ENCODE measurements at regions not wholly inside any gene's neighbourhood (a gene's known extent, or its start where the extent isn't known, plus 50 kb on each side); places are given as distances from the start of the nearest gene placed in this dataset.

- Histone ChIP-seq H3K27ac (peak overlapping the region in 3 of 5 donors; percentile 26 to 61 (median 38)), H3K27me3 (no peaks in the 10 kb centered on the region), H3K36me3 (no peaks in the 10 kb centered on the region), H3K9me3 (peaks cover 0 to 3% (median 0%) of the 10 kb centered on the region in 4 donors), H3K4me3 (no peak overlapping the region), H3K4me1 (peaks cover 0 to 10% (median 2%) of the 10 kb centered on the region in 4 donors)
- 60 to 70% (median 65%) methylated on average over 6 of the region's 6 CpGs for WGBS, 5 donors
- intact Hi-C loops (cut with DNase I; ENCODE audit: low total_unique reads), result loop anchor here (10.0 kb wide), 1 partner anchor 242 kb away; no protein-coding TSS in a partner anchor
- no peak for DNase-seq
- TF ChIP-seq POLR2A (IDR thresholded peaks at IDR 0.05), result no peak
Observed at GRCh38 chr9:95732802-95733688, 142.4 kb upstream of the ERCC6L2 start.

- intact Hi-C loops (cut with DNase I; ENCODE audit: low total_unique reads), result loop anchor here (10.0 kb wide), 1 partner anchor 243 kb away; no protein-coding TSS in a partner anchor
- Histone ChIP-seq H3K9me3 (peaks cover 0 to 3% (median 0%) of the 10 kb centered on the region in 4 donors), H3K27ac (peak overlapping the region in 3 of 5 donors; percentile 23 to 61 (median 38)), H3K4me3 (no peak overlapping the region), H3K36me3 (no peaks in the 10 kb centered on the region), H3K27me3 (no peaks in the 10 kb centered on the region), H3K4me1 (peaks cover 0 to 17% (median 2%) of the 10 kb centered on the region in 4 donors)
- WGBS, 5 donors, result 79 to 100% (median 81%) methylated on average over 3 of the region's 3 CpGs
- TF ChIP-seq CTCF (IDR thresholded peaks at IDR 0.05) (no peak), POLR2A (IDR thresholded peaks at IDR 0.05) (no peak), EP300 (IDR thresholded peaks at IDR 0.05) (no peak), POLR2AphosphoS5 (IDR thresholded peaks at IDR 0.05) (no peak)
- no peak for DNase-seq
Observed at GRCh38 chr9:95731876-95732275, 143.6 kb upstream of the ERCC6L2 start.

DNA sequence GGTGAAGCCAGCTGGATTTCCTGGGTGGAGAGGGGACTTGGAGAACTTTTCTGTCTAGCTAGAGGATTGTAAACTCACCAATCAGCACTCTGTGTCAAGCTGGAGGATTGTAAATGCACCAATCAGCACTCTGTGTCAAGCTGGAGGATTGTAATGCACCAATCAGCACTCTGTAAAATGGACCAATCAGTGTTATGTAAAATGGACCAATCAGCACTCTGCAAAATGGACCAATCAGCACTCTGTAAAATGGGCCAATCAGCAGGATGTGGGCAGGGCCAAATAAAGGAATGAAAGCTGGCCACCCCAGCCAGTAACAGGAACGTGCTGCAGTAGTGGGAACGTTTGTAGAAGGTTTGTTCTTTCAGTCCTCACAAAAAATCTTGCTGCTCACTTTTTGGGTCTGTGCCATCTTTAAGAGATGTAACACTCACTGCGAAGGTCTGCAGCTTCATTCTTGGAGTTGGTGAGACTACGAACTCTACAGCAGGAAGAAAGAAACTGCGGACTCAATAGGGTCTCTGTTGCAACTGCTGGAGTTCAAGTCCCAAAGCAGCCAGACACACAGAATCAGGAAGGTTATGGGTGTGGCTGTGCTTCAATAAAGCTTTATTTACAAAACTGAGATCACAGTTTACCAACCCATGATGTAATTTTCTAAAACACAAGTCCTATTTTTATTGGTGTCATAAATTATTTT, 145.7 kb upstream of the ERCC6L2 start:
- WGBS, 5 donors, result 72 to 84% (median 81%) methylated on average over 5 of the region's 5 CpGs
- Histone ChIP-seq H3K36me3 (no peaks in the 10 kb centered on the region), H3K9me3 (peaks cover 0 to 3% (median 0%) of the 10 kb centered on the region in 4 donors), H3K27ac (no peak overlapping the region), H3K27me3 (no peaks in the 10 kb centered on the region), H3K4me3 (no peak overlapping the region), H3K4me1 (peaks cover 0 to 19% (median 2%) of the 10 kb centered on the region in 4 donors)
- intact Hi-C loops (cut with DNase I; ENCODE audit: low total_unique reads), result loop anchor here (10.0 kb wide), 1 partner anchor 245 kb away; no protein-coding TSS in a partner anchor
- TF ChIP-seq EP300 (IDR thresholded peaks at IDR 0.05) (no peak), POLR2A (IDR thresholded peaks at IDR 0.05) (no peak), POLR2AphosphoS5 (IDR thresholded peaks at IDR 0.05) (no peak)
- no peak for DNase-seq

- WGBS, 5 donors, result 82 to 92% (median 89%) methylated on average over 24 to 34 of the region's 34 CpGs; no CpG with 5 or more reads in 1 of the 5 donors
- intact Hi-C loops (cut with DNase I; ENCODE audit: low total_unique reads), result no loop called here
- H3K36me3 ChIP-seq, result no peaks in the 10 kb centered on the region
- no peaks in the 10 kb centered on the region for H3K27me3 ChIP-seq
- H3K27ac ChIP-seq, result no peak overlapping the region
- TF ChIP-seq CTCF (IDR thresholded peaks at IDR 0.05) (no peak), POLR2AphosphoS5 (IDR thresholded peaks at IDR 0.05) (no peak), EP300 (IDR thresholded peaks at IDR 0.05) (no peak), POLR2A (IDR thresholded peaks at IDR 0.05) (no peak)
- H3K4me3 ChIP-seq, result no peak overlapping the region
- peaks cover 0 to 3% (median 0%) of the 10 kb centered on the region in 4 donors for H3K9me3 ChIP-seq
- no peak for DNase-seq
- peaks cover 0 to 18% (median 2%) of the 10 kb centered on the region in 4 donors for H3K4me1 ChIP-seq
Observed at GRCh38 chr9:95729046-95729445, 146.4 kb upstream of the ERCC6L2 start.

DNA sequence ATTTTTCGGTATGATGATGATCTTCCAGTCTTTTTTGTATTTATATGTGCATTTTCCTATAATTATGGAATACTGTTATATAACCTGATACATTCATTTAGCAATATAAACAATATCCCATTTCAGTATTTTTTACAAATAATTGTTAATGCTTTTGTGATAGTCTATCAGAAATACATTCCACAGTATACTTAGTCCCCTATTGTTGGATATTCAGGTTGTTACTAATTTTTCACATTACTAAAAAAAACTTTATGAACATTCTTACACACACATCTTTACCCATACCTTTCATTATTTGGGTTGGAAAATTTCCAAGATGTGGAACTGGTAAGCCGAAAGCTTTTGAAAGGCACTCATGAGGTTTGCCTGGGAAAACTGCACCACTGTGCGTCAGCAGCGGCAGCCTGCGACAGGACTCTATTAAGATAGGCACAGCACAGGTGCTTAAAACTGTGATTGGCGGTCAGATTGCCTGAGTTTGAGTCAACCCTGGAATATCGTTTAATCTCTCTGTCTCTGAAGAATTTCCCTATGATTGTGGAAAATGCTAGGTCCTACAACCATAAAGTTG, 147.5 kb upstream of the ERCC6L2 start:
- Histone ChIP-seq H3K27me3 (no peaks in the 10 kb centered on the region), H3K36me3 (no peaks in the 10 kb centered on the region), H3K27ac (no peak overlapping the region), H3K4me3 (no peak overlapping the region), H3K9me3 (peaks cover 0 to 3% (median 0%) of the 10 kb centered on the region in 4 donors), H3K4me1 (peaks cover 0 to 14% (median 2%) of the 10 kb centered on the region in 4 donors)
- DNase-seq, result peak in 1 of 2 donors; percentile 64
- 40 to 69% (median 62%) methylated on average over 7 of the region's 7 CpGs for WGBS, 5 donors
- TF ChIP-seq EP300 (IDR thresholded peaks at IDR 0.05) (no peak), POLR2A (IDR thresholded peaks at IDR 0.05) (no peak), POLR2AphosphoS5 (IDR thresholded peaks at IDR 0.05) (no peak), CTCF (IDR thresholded peaks at IDR 0.05) (no peak)
- intact Hi-C loops (cut with DNase I; ENCODE audit: low total_unique reads), result no loop called here
